K562 (cell line): ENCODE measurements at regions not wholly inside any gene's neighbourhood (a gene's known extent, or its start where the extent isn't known, plus 50 kb on each side); places are given as distances from the start of the nearest gene placed in this dataset.

Source experiments
- CHD2 ChIP-seq: IDR thresholded peaks from 2 replicates; pipeline ENCODE4 v1.6.1; 2011; ENCODE audit warnings: low read depth, low read length
- CREBBP ChIP-seq: IDR thresholded peaks from one replicate; pipeline ENCODE4 v1.6.1; 2012; ENCODE audit warnings: low read depth, mild to moderate bottlenecking, control low read depth, inconsistent platforms, low read length
- EP300 ChIP-seq: IDR thresholded peaks from 2 replicates; pipeline ENCODE4 v1.6.1; 2012; ENCODE audit warnings: low read length, improper control_type of control experiment
- KLF16 ChIP-seq: IDR thresholded peaks from 2 replicates; pipeline ENCODE4 v1.6.1; 2016; ENCODE audit warnings: antibody characterized with exemption
- POLR2A ChIP-seq: fragments of 450-650 bp; conservative IDR thresholded peaks from 2 replicates; pipeline ENCODE4 v1.6.1; 2016
- REST ChIP-seq, 2 experiments: fragments of 450-650 bp; formaldehyde crosslinking in 1 of 2; IDR thresholded peaks; 2 replicates each; pipeline versions ENCODE4 v1.4.0 to v1.6.1; 2014 to 2020; ENCODE audit warnings: mild to moderate bottlenecking in 2 of 2, borderline replicate concordance in 1 of 2, low read depth in 1 of 2
- SIX5 ChIP-seq, 2 experiments: IDR thresholded peaks; 2 replicates each; pipeline ENCODE4 v1.6.1; 2011; ENCODE audit warnings: low read length in 2 of 2, borderline replicate concordance in 1 of 2, low read depth in 1 of 2, mild to moderate bottlenecking in 1 of 2, moderate library complexity in 1 of 2; ENCODE audit not compliant: insufficient read depth in 1 of 2
- ZNF121 ChIP-seq: sonication (generic); formaldehyde crosslinking; conservative IDR thresholded peaks from 2 replicates; pipeline ENCODE4 v1.8.0; 2022; ENCODE audit warnings: missing genetic modification reagents

GRCh38 chr2:16248571-16249105 lies 308.3 kb downstream of the MYCN start:
- TF ChIP-seq ZNF121 (CRISPR knock-in tag) (no peak), EP300 (no peak), REST (IDR thresholded peaks at IDR 0.05; ENCODE audit: borderline replicate concordance) (no peak), REST (CRISPR knock-in tag; IDR thresholded peaks at IDR 0.05; ENCODE audit: low read depth) (no peak), SIX5 (IDR thresholded peaks at IDR 0.05; ENCODE audit: borderline replicate concordance in 1 of 2, insufficient read depth in 1 of 2, low read depth in 1 of 2, low read length in 2 of 2) (no peak), CHD2 (no peak), KLF16 (no peak), CREBBP (no peak), POLR2A (no peak)
